GM12872 (cell line): ENCODE measurements at regions not wholly inside any gene's neighbourhood (a gene's known extent, or its start where the extent isn't known, plus 50 kb on each side); places are given as distances from the start of the nearest gene placed in this dataset.

Experiments used
- CTCF ChIP-seq: IDR thresholded peaks from 3 replicates; pipeline ENCODE4 v1.5.1; 2011; ENCODE audit warnings: low read depth, mild to moderate bottlenecking, low read length, moderate library complexity; ENCODE audit not compliant: insufficient read depth

- no peak for TF ChIP-seq CTCF
Observed at GRCh38 chr7:118734541-118734940, 510.0 kb downstream of the ANKRD7 start.

- no peak for TF ChIP-seq CTCF
Observed at GRCh38 chr7:118735441-118735840, 510.9 kb downstream of the ANKRD7 start.

- no peak for TF ChIP-seq CTCF
Observed at GRCh38 chr7:118737935-118738334, 513.4 kb downstream of the ANKRD7 start.

GRCh38 chr7:118745927-118746326, 521.4 kb downstream of the ANKRD7 start:
- no peak for TF ChIP-seq CTCF

- TF ChIP-seq CTCF, result no peak
Observed at GRCh38 chr7:118747473-118747872, 523.0 kb downstream of the ANKRD7 start.

GRCh38 chr7:118753479-118753878, 529.0 kb downstream of the ANKRD7 start:
- no peak for TF ChIP-seq CTCF

GRCh38 chr7:118754608-118755007, 530.1 kb downstream of the ANKRD7 start:
- no peak for TF ChIP-seq CTCF

- TF ChIP-seq CTCF, result no peak
Observed at GRCh38 chr7:118755067-118755625, 530.6 kb downstream of the ANKRD7 start.
